Colonic mucosa (tissue), 4 donors: ENCODE measurements at regions not wholly inside any gene's neighbourhood (a gene's known extent, or its start where the extent isn't known, plus 50 kb on each side); places are given as distances from the start of the nearest gene placed in this dataset.

Source experiments
- DNase-seq: peaks from one replicate; pipeline ENCODE4 v3.0.0-alpha.2; 2020
- H3K27ac ChIP-seq: fragments of 200-600 bp; one replicate; pipeline ENCODE4 v1.8.0; 2021
- H3K27me3 ChIP-seq: fragments of 200-600 bp; one replicate; pipeline ENCODE4 v1.8.0; 2021
- H3K36me3 ChIP-seq: fragments of 200-600 bp; one replicate; pipeline ENCODE4 v1.8.0; 2021
- H3K4me1 ChIP-seq: fragments of 200-600 bp; one replicate; pipeline ENCODE4 v1.8.0; 2021; ENCODE audit warnings: mild to moderate bottlenecking
- H3K4me3 ChIP-seq: fragments of 200-600 bp; one replicate; pipeline ENCODE4 v1.8.0; 2021
- H3K9ac ChIP-seq, 2 donors: one replicate each; pipeline ENCODE4 v1.7.0; 2013; ENCODE audit warnings: control low read depth in 2 of 2, low read depth in 2 of 2, low read length in 2 of 2
- H3K9me3 ChIP-seq: fragments of 200-600 bp; one replicate; pipeline ENCODE4 v1.8.0; 2021
- CTCF ChIP-seq: fragments of 200-600 bp; IDR thresholded peaks from one replicate; pipeline ENCODE4 v1.8.0; 2022; ENCODE audit warnings: antibody characterized with exemption, mild to moderate bottlenecking
- intact Hi-C: fragments of 100-400 bp; cut with DNase I; formaldehyde crosslinking; loops from one replicate; pipeline ENCODE4 v1.14.1; 2022
- donor health status: healthy.
- donor health status: DM: no; HTN: no; CAD: no.
- donor health status: DM: no; HTN: no; CAD: no.

DNA sequence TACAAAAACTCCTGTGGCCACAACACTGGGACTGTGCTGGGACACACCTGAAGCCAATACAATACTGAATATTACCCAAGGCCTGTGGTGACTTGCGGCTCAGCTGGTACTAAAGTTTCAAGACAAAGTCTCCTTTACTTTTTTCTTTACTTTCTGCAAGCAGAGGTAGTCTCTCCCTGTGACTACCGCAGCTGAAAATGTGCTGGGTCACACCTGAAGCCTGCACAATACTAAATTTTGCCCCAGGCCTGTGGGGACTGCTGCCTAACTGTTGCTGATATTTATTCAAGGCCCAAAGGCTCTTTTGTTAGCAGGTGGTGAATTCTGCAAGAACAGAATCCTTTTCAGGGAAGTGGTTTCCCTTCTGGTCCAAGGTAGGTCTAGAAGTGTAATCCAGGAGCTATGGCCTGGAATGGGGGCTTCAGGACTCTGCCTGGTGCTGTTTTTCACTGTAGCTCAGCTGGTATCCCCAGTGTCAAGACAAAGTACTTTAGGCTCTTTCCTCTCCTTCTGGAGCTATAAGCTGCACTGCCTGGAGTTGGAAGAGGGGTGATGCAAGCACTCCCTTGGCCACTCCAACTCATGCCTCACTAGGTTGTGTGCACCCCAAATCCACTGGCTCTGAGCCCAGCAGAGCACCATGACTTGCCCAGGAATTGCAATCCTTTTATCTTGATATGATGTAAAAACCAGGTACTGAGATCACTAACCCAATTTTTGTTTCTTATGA lies 489.4 kb downstream of the TECRL start:
- intact Hi-C loops: no loop called here
- DNase-seq: no peak
- Histone ChIP-seq H3K27ac (no peak overlapping the region), H3K4me1 (no peaks in the 10 kb centered on the region), H3K4me3 (no peak overlapping the region), H3K9ac (no peak overlapping the region), H3K27me3 (no peaks in the 10 kb centered on the region), H3K9me3 (no peaks in the 10 kb centered on the region), H3K36me3 (no peaks in the 10 kb centered on the region)
- no peak for TF ChIP-seq CTCF

DNA sequence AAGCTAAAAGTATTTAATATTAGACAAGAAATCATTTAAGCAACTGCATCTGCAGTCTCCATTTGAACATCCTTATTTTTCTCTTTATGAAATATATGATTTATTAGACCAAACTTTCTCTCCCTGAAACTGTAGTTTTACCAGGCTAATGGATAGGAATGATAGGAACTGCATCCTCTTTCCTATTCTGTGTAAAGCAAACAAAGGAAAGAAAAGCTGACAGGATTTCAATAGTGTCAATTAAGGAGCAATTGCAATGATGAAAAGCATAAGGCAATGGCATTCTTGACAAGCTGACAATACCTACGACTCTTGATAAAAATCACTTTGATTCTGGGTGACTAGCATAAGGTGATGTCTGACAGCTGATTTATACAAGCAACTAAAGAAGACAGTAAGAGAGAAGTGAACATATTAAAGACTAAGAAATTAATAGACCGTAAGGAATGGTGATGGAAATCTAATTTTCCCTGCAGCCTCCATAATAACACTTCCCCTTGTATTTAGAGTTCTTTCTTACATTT lies 502.5 kb downstream of the TECRL start:
- Histone ChIP-seq H3K27me3 (no peaks in the 10 kb centered on the region), H3K4me1 (no peaks in the 10 kb centered on the region), H3K9ac (no peak overlapping the region), H3K4me3 (no peak overlapping the region), H3K9me3 (no peaks in the 10 kb centered on the region), H3K36me3 (no peaks in the 10 kb centered on the region), H3K27ac (no peak overlapping the region)
- intact Hi-C loops: no loop called here
- no peak for DNase-seq
- TF ChIP-seq CTCF: no peak

DNA sequence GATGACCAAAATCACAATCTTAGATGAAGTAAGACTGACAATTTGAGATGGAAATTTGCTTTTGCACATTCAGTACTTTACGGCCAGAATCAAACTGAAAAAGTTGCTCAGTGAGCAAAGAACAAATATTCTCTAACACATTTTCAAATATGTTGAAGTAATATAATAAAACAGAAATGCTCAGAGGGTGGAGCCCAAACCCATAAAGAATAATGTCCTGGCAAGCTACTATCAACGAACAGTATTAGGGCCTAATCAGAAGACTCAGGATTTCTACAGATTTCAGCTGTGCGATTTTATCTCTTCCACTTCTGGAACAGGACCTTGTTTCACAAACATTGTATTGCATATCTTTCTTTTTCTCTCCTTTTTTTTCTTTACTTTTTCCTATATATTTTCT lies 505.0 kb downstream of the TECRL start:
- no peaks in the 10 kb centered on the region for H3K27me3 ChIP-seq
- TF ChIP-seq CTCF: no peak
- no peaks in the 10 kb centered on the region for H3K9me3 ChIP-seq
- H3K4me3 ChIP-seq: no peak overlapping the region
- H3K9ac ChIP-seq: no peak overlapping the region
- H3K4me1 ChIP-seq: no peaks in the 10 kb centered on the region
- intact Hi-C loops: no loop called here
- H3K36me3 ChIP-seq: no peaks in the 10 kb centered on the region
- H3K27ac ChIP-seq: no peak overlapping the region
- DNase-seq: no peak

DNA sequence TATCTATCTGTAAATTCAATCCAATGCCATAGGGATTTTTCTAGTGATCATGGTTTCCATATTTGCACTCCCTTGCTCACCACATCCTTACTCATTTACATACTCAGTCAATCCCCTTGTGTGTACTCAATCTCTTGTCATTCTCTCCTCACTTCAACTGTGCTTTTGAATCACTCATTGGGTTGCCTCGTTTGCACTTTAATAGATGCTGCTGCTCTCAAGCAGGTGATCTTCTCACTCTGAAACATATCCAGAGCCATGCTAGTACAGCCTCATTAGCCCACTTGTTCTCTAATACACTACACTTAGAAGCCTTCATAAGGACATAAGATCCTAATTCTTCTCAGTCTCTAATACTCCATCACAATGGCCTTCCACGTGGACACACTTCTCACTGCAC lies 507.9 kb downstream of the TECRL start:
- H3K36me3 ChIP-seq: no peaks in the 10 kb centered on the region

DNA sequence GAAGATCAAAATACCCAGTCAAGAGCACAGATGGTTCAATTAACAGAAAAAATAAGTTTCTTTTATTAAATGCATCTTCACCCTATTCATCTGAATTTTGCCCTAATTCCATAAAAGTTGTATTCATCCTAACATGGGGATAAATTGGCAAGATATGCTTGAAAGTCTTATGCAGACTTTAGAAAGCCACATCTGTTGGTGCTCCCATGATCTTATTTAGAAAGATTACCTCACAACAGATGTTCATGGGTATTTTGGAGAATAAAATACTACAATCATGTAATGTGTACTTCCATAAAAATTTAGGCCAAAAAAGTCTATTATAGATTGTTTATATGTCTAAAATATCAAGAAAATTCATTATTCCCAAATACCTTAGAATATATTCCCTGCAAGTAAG lies 510.3 kb downstream of the TECRL start:
- TF ChIP-seq CTCF: no peak
- Histone ChIP-seq H3K4me3 (no peak overlapping the region), H3K36me3 (no peaks in the 10 kb centered on the region), H3K27me3 (no peaks in the 10 kb centered on the region), H3K4me1 (no peaks in the 10 kb centered on the region), H3K9ac (no peak overlapping the region), H3K9me3 (no peaks in the 10 kb centered on the region), H3K27ac (no peak overlapping the region)
- intact Hi-C loops: no loop called here
- no peak for DNase-seq

More for the DNA sequence above, 507.9 kb downstream of the TECRL start:
- intact Hi-C loops: no loop called here
- no peak for TF ChIP-seq CTCF
- H3K4me1 ChIP-seq: no peaks in the 10 kb centered on the region
- H3K27me3 ChIP-seq: no peaks in the 10 kb centered on the region
- no peak for DNase-seq
- H3K4me3 ChIP-seq: no peak overlapping the region
- no peak overlapping the region for H3K9ac ChIP-seq
- H3K27ac ChIP-seq: no peak overlapping the region
- no peaks in the 10 kb centered on the region for H3K9me3 ChIP-seq
